ENCODE measurements at regions not wholly inside any gene's neighbourhood (a gene's known extent, or its start where the extent isn't known, plus 50 kb on each side); places are given as distances from the start of the nearest gene placed in this dataset.

GRCh38 chr2:144211065-144211464, 308.9 kb downstream of the ZEB2 start:
- no peak for DNase-seq

GRCh38 chr2:144210076-144210475, 309.8 kb downstream of the ZEB2 start:
- no peak for DNase-seq

DNA sequence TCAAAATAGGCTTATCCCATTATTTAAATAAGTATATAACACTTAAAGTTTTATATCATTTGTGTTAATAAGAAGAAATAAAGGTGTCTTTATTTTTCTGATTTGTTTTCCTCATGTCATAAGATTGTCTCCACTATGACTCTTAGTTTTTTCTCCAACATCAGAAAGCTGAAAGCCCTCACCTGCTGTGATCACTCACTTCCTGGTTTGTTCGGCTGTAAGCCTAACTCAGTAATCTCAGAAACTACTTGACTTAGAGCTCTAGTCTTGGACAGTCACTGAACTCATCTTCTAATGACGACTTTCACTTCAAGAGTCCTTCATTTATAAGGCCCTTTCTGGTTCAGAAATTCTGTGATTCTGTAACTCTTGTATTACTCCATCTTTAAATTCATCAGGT, 311.0 kb downstream of the ZEB2 start:
- DNase-seq: no peak

DNA sequence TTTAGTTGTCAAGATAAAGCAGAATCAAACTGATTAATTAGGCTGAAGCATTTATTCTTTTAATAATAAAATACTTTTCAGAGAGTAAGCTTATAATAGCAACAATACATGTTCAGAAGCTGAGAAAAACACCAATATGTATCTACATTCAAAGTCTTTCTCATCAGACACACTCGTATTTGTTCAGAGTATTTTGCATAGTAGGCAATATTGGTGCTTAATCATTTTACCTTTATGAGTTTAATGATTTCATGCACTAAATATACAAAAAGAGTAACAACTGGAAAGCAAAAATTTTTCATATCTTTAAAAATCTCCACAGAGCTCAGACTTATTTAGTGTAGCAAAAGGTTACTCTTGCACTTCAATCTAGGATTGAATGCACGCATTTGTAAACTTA, 313.9 kb downstream of the ZEB2 start:
- no peak for DNase-seq

- no peak for DNase-seq
These were observed 318.0 kb downstream of the ZEB2 start for GRCh38 chr2:144201868-144202468.

GRCh38 chr2:144201126-144201525, 318.8 kb downstream of the ZEB2 start:
- no peak for DNase-seq

DNA sequence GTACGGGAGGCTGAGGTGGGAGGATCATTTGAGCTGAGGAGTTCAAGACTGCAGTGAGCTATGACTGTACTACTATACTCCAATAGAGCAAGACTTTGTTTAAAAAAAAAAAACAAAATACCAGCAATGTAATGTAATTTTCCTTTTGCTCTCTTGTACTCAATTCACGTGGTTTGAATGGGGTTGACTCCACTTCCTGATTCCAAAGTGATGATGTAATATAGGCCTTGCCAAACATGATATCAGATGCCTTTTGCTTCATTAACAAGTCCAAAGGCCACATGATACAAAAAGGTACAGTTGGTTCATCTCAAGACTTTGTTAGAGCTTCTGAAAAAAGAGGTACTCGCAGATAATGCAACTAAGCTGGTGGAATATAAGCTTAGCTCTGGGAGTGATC, 321.8 kb downstream of the ZEB2 start:
- DNase-seq: no peak

GRCh38 chr2:144194326-144195071, 325.4 kb downstream of the ZEB2 start:
- DNase-seq: no peak

DNA sequence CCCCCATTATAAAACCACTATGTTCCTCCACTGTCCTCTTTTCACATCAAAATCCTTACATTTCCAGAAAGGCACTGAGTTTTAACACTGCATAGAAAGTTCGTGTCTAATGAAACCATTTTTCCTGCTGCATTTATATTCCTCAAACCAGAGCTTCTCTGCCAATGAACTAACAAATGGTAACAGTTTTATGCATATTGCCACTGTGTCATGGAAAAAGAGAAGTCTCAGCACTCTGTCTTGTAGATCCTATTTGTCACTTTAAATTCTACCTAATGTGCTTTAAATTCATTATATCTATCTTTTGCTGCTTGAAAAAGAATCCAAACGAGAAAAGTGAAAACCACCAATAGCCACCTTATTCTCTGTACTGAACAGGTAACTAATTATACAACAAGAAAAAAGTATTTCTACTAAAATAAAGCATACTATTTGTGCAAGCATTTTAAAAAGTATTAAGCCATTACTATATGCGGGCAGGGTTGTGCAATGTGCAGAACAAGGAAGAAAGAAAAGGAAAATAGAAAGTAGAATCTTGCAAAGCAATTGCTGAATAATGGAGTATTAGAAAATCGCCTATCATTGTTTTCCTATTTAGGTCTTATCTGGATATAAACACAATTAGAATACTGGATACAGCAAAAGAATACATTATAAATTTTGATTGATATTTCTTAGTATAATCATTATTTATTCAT, 328.9 kb downstream of the ZEB2 start:
- no peak for DNase-seq

GRCh38 chr2:144183727-144184126, 336.2 kb downstream of the ZEB2 start:
- peak; percentile 76 to 81 for DNase-seq

- DNase-seq: no peak
These were observed 338.9 kb downstream of the ZEB2 start for GRCh38 chr2:144181001-144181400.

GRCh38 chr2:144180131-144180530, 339.8 kb downstream of the ZEB2 start:
- DNase-seq: no peak

- DNase-seq: no peak
These were observed 349.7 kb downstream of the ZEB2 start for GRCh38 chr2:144170179-144170578.

DNA sequence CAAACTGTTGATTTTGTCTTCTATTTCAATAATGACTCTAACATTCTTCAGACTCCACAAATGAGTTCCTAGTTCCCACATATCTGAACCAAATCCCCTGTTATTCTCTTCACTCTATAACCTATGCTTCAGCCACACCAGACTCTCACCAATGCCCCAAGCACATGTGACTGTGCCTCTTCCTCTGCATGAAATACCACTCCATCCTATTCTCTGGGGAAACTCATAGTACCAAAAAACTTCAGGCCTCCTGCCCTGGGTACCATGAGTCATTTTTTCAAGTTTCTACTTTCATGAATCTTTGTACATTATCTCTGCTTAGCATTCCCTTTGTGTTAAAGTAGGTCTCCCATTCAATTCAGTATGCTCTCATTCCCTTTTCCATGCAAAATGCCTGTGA, 353.2 kb downstream of the ZEB2 start:
- DNase-seq: no peak

- DNase-seq: no peak
These were observed 354.2 kb downstream of the ZEB2 start for GRCh38 chr2:144165599-144166250.

DNA sequence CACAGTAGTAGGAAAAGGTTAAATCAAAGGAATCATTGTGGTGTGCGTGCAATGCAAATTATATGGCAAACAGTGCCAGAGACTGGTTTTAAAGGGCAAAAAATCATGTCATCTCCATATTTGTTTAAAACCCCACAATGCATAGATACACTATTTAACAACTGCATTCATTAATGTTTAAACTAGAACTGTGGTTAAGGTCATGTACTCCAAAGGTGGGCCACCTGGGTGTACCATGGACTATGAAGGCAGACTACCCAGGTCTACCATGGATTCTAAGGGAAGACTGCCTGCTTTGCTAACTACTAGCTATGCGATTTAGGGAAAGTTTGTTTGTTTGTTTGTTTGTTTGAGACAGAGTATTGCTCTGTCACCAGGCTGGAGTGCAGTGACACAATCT, 356.3 kb downstream of the ZEB2 start:
- no peak for DNase-seq

- peak; percentile 38 to 58 for DNase-seq
These were observed 357.3 kb downstream of the ZEB2 start for GRCh38 chr2:144162652-144163051.

- no peak for DNase-seq
These were observed 358.9 kb downstream of the ZEB2 start for GRCh38 chr2:144161061-144161460.

- DNase-seq: no peak
These were observed 360.7 kb downstream of the ZEB2 start for GRCh38 chr2:144159240-144159639.

DNA sequence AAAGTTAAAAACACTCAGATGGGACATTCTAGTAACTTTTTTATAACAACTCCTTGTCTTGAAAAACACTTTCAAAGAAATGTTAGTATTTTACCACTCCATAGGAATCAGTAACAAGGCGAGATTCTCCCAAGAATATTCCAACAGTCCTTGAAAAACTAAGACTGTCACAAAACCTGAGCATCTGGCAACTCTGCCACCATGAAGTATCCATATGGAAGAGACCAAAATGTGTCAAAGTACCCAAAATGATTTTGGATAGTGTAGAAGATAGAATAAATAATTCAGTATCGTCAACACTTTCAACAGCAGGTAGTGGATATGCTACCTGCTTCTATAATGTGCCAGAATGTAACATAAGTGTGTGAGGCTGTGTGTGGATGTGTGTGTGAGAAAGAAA, 361.8 kb downstream of the ZEB2 start:
- DNase-seq: no peak

- no peak for DNase-seq
These were observed 362.9 kb downstream of the ZEB2 start for GRCh38 chr2:144156736-144157640.

- no peak for DNase-seq
These were observed 365.7 kb downstream of the ZEB2 start for GRCh38 chr2:144154205-144154604.

All from CD4-positive, alpha-beta T cell treated with Interleukin-1 beta for 1 hour (primary cell).